ENCODE measurements at regions not wholly inside any gene's neighbourhood (a gene's known extent, or its start where the extent isn't known, plus 50 kb on each side); places are given as distances from the start of the nearest gene placed in this dataset.

DNA sequence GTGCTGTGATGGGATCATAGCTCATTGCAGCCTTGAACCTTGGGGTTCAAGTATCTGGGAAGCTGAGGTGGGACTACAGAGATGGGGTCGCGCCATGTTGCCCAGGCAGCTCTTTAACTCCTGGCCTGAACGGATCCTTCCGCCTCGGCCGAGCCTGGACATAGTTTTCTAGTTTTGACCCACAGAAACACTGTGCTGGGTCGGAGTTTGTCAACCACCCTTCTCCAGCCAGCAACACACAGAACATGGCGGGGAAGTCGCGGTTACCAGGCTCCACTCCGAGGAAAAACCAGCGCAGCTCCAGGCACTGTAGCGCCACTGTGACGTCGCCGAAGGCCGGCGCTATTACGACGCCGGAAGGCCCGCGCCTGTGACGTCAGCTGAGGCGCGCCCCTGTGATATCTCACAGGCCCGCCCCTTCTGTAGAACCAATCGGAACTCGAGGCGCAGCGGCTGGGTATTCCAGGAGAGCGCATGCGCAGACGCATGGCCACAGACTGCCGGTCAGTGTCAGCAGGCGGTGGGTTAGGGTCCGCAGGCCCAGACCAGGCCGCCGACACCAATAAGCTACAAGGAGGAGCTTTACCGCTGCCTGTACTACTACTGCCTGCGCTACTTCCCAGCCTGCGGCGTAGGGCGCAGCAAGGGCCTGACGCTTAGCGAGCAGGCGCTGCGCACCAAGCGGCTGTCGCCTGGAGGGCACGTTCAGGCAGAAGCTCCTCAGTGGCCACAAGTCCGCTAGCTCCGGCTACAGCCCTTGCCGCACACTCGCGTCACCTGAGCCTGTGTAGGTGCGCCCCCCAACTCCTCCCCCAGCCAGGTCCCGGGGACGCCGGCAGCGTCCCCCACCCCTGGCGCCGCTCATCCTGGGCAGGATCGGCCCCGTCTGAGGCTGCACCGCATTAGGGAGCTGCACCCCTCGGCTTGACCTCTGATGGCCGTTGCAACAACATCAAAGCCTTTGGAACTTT, 135.2 kb upstream of the KCTD7 start (continued):
- TF ChIP-seq, protein P1, sequence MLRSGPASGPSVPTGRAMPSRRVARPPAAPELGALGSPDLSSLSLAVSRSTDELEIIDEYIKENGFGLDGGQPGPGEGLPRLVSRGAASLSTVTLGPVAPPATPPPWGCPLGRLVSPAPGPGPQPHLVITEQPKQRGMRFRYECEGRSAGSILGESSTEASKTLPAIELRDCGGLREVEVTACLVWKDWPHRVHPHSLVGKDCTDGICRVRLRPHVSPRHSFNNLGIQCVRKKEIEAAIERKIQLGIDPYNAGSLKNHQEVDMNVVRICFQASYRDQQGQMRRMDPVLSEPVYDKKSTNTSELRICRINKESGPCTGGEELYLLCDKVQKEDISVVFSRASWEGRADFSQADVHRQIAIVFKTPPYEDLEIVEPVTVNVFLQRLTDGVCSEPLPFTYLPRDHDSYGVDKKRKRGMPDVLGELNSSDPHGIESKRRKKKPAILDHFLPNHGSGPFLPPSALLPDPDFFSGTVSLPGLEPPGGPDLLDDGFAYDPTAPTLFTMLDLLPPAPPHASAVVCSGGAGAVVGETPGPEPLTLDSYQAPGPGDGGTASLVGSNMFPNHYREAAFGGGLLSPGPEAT (IDR thresholded peaks at IDR 0.05; ENCODE audit: low read depth), result peak; percentile 85
- TF ChIP-seq ZSCAN29 (IDR thresholded peaks at IDR 0.05), result no peak
- 0 out of 2 replicates have a peak, but pooled peaks have one; percentile 24 for TF ChIP-seq RUNX3 (IDR thresholded peaks at IDR 0.05; ENCODE audit: low read length)
- no peak for TF ChIP-seq CBX3 (IDR thresholded peaks at IDR 0.05; ENCODE audit: borderline replicate concordance, low read depth)
- peak; percentile 100 for TF ChIP-seq CREB1 (IDR thresholded peaks at IDR 0.05; ENCODE audit: low read depth)
- TF ChIP-seq PML (IDR thresholded peaks at IDR 0.05; ENCODE audit: low read length), result peak; percentile 96
- TF ChIP-seq MYC (IDR thresholded peaks at IDR 0.05; ENCODE audit: insufficient read depth, insufficient read length, insufficient replicate concordance, low read length, severe bottlenecking), result no peak
- TF ChIP-seq JUND (IDR thresholded peaks at IDR 0.05; ENCODE audit: low read depth, low read length), result no peak
- no peak for TF ChIP-seq ZNF24 (IDR thresholded peaks at IDR 0.05)
- no peak for TF ChIP-seq BRCA1 (IDR thresholded peaks at IDR 0.05; ENCODE audit: low read depth, low read length)
- TF ChIP-seq, protein P2, sequence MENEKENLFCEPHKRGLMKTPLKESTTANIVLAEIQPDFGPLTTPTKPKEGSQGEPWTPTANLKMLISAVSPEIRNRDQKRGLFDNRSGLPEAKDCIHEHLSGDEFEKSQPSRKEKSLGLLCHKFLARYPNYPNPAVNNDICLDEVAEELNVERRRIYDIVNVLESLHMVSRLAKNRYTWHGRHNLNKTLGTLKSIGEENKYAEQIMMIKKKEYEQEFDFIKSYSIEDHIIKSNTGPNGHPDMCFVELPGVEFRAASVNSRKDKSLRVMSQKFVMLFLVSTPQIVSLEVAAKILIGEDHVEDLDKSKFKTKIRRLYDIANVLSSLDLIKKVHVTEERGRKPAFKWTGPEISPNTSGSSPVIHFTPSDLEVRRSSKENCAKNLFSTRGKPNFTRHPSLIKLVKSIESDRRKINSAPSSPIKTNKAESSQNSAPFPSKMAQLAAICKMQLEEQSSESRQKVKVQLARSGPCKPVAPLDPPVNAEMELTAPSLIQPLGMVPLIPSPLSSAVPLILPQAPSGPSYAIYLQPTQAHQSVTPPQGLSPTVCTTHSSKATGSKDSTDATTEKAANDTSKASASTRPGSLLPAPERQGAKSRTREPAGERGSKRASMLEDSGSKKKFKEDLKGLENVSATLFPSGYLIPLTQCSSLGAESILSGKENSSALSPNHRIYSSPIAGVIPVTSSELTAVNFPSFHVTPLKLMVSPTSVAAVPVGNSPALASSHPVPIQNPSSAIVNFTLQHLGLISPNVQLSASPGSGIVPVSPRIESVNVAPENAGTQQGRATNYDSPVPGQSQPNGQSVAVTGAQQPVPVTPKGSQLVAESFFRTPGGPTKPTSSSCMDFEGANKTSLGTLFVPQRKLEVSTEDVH (IDR thresholded peaks at IDR 0.05; ENCODE audit: low read depth, partially characterized antibody), result peak; percentile 81
- TF ChIP-seq IKZF2 (IDR thresholded peaks at IDR 0.05), result peak in 1 of 2 experiments; percentile 27; a peak in 1 of 4 replicates
- TF ChIP-seq, protein P3, sequence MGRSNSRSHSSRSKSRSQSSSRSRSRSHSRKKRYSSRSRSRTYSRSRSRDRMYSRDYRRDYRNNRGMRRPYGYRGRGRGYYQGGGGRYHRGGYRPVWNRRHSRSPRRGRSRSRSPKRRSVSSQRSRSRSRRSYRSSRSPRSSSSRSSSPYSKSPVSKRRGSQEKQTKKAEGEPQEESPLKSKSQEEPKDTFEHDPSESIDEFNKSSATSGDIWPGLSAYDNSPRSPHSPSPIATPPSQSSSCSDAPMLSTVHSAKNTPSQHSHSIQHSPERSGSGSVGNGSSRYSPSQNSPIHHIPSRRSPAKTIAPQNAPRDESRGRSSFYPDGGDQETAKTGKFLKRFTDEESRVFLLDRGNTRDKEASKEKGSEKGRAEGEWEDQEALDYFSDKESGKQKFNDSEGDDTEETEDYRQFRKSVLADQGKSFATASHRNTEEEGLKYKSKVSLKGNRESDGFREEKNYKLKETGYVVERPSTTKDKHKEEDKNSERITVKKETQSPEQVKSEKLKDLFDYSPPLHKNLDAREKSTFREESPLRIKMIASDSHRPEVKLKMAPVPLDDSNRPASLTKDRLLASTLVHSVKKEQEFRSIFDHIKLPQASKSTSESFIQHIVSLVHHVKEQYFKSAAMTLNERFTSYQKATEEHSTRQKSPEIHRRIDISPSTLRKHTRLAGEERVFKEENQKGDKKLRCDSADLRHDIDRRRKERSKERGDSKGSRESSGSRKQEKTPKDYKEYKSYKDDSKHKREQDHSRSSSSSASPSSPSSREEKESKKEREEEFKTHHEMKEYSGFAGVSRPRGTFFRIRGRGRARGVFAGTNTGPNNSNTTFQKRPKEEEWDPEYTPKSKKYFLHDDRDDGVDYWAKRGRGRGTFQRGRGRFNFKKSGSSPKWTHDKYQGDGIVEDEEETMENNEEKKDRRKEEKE (IDR thresholded peaks at IDR 0.05), result no peak
- no peak for TF ChIP-seq BCL11A (IDR thresholded peaks at IDR 0.05; ENCODE audit: low read depth, low read length)
- no peak for TF ChIP-seq CEBPB (IDR thresholded peaks at IDR 0.05; ENCODE audit: borderline replicate concordance in 1 of 2, low read depth in 2 of 2, low read length in 2 of 2)
- peak; percentile 43 for TF ChIP-seq RELA (IDR thresholded peaks at IDR 0.05; ENCODE audit: borderline replicate concordance, partially characterized antibody)
- TF ChIP-seq, protein P4, sequence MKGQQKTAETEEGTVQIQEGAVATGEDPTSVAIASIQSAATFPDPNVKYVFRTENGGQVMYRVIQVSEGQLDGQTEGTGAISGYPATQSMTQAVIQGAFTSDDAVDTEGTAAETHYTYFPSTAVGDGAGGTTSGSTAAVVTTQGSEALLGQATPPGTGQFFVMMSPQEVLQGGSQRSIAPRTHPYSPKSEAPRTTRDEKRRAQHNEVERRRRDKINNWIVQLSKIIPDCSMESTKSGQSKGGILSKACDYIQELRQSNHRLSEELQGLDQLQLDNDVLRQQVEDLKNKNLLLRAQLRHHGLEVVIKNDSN (IDR thresholded peaks at IDR 0.05; ENCODE audit: borderline replicate concordance, extremely low read length, insufficient read depth, low read depth, low read length), result no peak
- TF ChIP-seq NR2C1 (IDR thresholded peaks at IDR 0.05), result no peak
- 0 out of 2 replicates have a peak, but pooled peaks have one; percentile 26 for TF ChIP-seq EED (IDR thresholded peaks at IDR 0.05; ENCODE audit: low read depth)
- 0 out of 2 replicates have a peak, but pooled peaks have one; percentile 50 for TF ChIP-seq LARP7 (IDR thresholded peaks at IDR 0.05)
- TF ChIP-seq TCF7 (IDR thresholded peaks at IDR 0.05; ENCODE audit: borderline replicate concordance), result no peak
- no peak for TF ChIP-seq ZNF274 (IDR thresholded peaks at IDR 0.05; ENCODE audit: insufficient read depth, insufficient read length)
- TF ChIP-seq STAT3 (IDR thresholded peaks at IDR 0.05; ENCODE audit: low read depth, low read length), result no peak

Data from GM12878 (cell line).